Hematopoietic multipotent progenitor cell treated with erythropoietin and hydrocortisone succinate and interleukin-3 and kit ligand, for 17 days (in vitro differentiated cells): ENCODE measurements at regions not wholly inside any gene's neighbourhood (a gene's known extent, or its start where the extent isn't known, plus 50 kb on each side); places are given as distances from the start of the nearest gene placed in this dataset.

ENCODE experiments used
- DNase-seq: peaks from one replicate; pipeline ENCODE4 v3.0.0-alpha.2; 2015; ENCODE audit warnings: low spot score

DNA sequence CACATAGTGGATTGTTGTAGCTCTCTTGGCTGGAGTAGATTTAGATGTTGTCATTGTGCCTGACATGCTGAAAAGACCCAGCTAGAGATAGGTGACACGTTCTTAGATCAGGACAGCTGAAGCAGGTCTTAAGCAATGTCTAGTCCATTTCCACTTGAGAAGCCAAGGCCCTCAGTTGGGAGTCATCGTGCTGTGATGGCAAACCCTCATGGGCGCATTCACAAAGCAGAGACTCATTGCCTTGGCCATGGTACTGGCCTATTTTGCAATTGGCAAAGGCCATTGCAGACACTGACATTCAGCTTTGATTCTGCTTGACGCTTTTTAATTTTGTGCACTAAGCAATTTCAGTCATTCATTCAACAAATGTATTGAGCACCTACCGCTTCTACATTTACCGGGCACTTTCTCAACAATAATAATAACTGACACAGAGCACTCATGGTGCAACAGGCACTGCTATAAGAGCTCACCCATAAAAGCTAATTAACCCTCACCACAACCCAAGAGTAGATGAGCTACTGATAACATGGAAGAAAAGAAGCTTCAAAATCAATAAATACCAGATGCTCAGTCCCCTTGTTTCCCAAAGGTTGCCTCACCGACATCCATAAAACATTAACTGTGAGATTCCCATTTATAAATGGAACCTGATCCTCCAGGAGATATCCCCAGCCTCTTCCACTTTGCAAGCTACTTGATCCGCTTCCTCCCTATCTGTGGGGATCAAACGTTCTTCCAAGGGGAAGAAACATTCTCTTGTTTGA is 200.1 kb downstream of the TLE3 start:
- DNase-seq: no peak

DNA sequence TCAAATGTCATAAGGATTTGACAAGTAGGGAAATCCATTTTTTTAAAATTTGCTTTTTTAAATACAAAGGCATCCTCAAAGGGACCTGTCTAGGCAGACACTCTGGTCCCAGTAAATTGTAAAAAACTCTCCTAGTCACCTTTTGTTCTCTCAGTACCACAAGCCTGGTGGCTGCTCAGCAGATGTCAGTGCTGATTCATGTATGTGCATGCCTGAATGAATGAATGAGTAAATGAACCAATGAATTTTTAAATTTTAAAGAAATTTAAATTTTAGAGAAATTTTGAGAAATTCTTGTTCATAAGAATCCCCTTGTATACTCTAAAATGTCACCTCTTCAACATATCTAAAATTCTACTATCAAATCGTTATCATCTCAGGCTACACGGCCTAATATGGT is 199.5 kb downstream of the TLE3 start:
- DNase-seq: no peak

GRCh38 chr15:69902414-69903062 is 195.2 kb downstream of the TLE3 start:
- no peak for DNase-seq

DNA sequence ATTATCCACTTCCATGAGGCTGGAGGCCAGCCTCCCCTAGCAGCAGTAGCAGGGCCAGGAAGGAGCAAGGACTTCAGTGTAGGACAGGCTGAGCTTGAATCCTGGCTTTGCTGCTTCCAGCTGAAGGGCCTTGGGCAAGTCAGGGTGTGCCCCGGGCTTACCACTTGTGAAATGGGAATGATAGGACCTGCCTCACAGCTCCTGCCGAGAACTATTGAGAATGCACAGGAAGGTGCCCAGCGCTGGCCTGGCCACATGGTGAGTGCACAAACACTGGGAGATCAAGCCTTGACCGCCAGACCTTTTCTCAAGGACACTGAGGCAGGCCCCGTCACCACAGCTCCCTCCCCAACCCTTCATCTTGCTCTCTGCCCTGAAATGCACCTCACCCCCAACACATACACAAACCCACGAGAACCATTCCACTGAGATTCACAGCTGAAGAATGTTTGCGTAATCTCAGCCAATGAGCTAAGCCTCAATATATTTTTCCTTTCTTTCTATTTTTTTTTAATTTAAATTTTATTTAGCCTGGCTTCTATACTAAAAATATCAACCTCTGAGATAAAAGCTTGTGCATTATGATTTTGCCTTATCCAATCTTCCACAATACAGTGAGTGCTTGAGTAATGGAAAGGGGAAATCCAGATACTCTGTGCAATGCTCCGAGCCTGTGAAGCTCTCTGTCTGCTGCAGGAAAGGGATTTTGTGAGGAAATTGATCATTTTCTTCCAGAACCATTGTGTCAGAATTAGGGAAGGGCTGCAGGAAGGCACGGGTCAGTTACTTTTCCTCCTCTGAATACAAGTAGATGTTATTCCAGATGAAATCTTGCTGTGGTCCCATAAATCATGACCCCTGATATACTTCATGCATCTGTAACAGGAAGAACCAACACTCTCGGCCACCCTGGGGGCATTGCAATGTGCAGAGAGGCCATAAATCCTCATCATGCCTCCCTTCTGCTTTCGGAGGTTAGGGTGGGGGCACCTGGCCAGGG is 193.9 kb downstream of the TLE3 start:
- no peak for DNase-seq

DNA sequence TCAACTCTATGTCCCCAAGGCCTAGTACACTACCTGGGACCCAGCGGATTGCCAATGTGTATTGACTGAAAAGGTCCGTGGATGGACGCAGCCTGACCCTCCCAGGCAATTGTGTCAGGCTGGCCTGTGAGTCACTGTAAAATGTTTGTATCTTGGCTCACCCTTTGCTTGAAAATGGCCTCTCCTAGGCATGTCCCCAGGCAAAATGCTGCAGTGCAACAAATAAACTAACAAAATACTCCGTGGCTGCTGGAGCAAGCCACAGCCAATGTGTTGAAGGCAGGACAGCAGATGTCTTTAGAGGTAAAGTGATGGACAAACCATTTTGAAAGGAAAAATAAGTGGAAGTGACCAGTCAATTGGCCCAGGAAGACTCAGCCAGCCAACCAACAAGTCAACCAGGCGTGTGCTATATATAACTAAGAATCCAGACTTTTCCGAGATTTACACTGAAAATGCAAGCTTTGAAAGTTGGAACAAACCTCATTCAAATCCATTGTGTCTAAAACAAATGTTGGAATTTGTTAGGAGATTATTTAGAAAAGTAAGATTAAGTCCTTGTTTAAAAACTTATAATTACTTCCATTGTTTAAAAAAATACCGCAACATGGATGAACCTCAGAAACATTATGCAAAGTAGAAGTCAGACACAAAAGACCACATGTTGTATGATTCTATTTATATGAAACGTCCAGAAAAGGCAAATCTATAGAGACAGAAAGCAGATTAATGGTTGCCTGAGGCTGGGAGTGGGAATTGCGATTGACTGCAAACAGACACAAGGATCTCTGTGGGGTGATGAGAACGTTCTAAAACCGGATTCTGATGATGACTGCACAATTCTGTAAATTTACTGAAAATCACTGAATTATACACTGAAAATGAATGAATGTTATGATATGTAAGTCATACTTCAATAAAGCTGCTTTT is 191.2 kb downstream of the TLE3 start:
- DNase-seq: no peak

GRCh38 chr15:69908060-69908459 is 189.7 kb downstream of the TLE3 start:
- no peak for DNase-seq

GRCh38 chr15:69908590-69909420 is 188.9 kb downstream of the TLE3 start:
- DNase-seq: no peak

DNA sequence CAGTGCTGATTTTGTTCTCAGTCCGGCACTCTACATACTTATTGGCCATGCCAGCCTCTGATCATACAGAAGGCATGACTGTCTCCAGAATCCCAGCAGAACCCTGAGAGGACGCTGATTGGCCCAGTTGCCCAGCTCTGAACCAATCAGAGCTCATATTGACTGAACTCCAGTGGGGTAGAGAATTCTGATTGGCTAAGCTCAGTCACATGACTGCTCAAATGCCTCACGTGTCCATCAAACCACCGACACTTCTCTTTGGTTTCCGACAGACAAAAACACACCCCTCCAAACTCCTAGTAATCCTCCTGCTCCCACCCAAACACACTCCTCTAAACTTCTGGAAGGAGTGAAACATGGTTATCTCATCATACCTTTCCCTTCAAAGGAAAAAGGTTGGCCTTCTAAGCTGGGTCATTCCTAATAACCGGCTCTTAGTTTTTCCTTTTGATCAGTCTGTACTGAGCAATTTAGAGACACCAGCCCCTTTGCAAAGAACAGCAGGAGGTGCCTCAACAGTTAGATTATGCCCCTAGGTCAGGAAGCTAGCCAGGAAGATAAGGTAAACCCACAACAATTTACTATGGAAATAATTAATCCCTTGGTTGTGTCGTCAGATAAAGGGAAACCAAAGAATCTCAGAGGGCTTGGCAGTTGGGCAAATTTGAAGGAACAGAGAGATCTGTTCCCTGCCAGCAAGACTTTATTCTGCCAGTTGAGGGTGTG is 187.8 kb downstream of the TLE3 start:
- DNase-seq: peak; percentile 7

- no peak for DNase-seq
Measured at GRCh38 chr15:69910514-69910913, 187.2 kb downstream of the TLE3 start.

DNA sequence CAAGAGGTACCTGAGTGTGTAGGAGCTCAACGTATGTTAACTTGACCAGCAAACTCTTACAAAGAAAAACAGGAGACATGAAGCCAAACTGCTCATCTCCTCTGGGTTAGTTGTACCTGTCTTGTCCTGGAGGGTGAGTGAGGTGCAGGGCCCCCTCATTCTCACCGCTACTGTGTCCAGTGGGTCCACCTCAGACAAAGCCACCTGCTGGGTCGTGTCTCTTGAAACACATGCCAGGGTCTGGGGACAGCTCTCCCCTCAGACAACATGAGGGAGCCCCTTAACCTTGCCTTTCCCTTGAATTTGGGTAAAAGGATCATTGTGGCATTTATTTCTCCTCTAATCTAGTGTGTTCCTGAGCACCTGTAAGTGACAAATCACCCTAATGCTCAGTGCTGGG is 185.6 kb downstream of the TLE3 start:
- no peak for DNase-seq

DNA sequence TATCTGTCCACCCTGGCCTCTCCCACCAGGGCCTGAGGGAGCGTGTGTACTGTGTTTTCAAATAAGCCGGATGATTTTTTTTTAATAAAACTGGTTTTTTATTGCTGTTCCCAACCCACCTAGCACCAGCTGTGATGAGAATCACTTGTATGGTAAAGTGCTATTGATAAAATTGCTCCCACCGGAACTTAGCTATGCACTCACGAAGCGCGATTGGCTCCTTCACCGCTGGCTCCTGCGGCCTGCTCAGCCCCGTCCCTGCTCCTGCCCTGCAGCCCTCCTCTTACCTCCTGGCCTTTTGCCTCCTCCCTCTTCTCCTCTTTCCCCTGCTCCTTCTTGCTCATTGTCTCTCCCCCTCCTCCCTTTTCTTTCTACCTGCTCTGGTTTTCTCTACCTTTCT is 183.7 kb downstream of the TLE3 start:
- DNase-seq: no peak

- no peak for DNase-seq
Measured at GRCh38 chr15:69914960-69915359, 182.8 kb downstream of the TLE3 start.

DNA sequence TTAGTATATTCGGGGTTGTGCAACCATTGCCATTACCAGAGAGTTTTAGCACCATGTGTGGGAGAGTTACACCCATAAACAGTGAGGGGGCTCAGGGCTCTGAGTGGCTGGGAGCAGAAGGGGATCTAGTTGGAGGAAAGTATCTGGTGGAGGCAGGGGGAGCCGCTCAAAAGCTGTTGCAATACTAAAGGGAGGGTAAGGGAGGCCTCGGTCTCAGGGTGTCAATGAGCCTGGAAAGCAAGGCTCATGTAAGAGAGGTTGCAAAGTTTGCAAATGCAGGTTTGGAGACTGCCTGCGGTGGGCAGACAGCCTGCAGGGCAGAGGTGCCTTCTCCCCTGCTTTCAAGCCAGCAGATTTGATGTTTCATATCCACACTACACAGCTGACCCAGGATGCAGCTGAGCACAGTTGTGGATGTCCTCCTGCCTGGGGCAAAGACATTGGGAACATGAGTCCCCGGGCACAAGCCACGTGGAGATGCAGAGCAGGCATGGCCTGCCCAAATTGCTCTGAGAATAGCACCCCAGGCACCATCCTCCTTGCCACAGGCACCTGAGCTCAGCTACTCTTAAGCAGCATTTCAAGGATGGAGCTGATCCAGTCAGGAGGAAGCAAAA is 181.4 kb downstream of the TLE3 start:
- DNase-seq: no peak

DNA sequence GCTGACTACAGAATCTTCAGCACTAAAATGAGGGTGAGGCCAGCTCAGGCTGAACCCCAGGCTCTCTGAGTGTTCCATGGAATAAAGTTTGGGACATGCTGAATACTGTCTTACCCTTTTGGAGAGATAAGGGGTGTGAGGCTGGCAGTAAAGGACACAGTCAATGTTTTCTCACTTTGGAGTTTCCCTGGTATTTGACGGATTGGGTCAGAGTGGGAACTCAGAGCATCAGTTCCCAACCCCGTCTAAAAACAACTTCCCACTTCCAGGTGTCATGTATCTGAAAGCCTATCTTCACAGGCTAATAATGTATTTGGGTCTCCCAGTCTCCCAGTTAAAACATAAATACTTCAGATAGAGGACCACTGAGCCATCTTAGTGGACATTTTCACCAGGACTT is 180.7 kb downstream of the TLE3 start:
- DNase-seq: no peak

GRCh38 chr15:69919816-69920215 is 177.9 kb downstream of the TLE3 start:
- DNase-seq: no peak

DNA sequence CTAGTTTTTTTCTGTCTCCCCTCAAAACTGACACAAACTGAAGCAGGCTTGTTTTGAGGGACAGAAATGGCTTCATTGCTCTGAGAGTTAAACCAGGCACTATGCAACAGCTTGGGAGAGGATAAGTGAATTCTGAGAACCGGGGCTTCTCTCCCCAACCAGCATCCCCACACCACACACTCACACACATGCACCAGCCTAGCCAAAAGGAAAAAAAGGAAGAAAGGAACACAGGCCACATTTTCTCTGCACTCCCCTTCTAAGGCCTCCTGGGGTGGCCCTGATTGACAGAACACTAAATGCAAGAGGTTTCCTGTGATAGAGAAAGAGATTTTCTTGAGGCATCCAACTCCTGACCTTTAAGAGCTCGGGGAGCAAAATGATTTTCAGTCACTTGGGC is 177.5 kb downstream of the TLE3 start:
- no peak for DNase-seq

GRCh38 chr15:69921626-69922619 is 175.8 kb downstream of the TLE3 start:
- DNase-seq: no peak

GRCh38 chr15:69924531-69924930 is 173.2 kb downstream of the TLE3 start:
- no peak for DNase-seq
